ENCODE measurements at regions not wholly inside any gene's neighbourhood (a gene's known extent, or its start where the extent isn't known, plus 50 kb on each side); places are given as distances from the start of the nearest gene placed in this dataset.

DNA sequence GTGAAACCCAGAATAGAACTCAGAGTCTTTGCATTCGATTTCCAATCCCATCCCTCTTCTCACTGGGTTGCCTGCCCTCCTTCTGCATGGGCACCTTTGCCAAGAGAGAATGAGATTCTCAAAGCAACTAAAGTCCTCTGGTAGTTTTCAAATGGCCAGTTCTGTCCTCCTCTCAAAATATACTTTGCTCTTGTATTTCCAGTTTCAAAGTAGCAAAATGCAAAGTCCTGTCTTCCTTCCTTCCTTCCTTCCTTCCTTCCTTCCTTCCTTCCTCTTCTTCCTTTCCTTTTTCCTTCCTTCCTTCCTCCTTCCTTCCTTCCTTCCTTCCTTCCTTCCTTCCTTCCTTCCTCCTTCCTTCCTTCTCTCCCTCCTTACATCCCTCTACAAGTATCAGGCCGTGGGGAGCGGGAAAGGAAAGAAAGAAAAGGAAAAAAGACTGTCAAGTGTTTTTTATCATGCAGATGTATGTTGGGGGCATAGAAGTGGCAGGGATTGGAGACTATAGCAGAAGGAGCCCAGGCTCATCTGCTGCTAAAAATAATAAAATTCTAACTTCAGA, 265.2 kb downstream of the CD83 start:
- ChIA-PET CTCF (no interaction called here), POLR2A (no interaction called here), RAD21 (ENCODE audit: unreplicated experiment) (no interaction called here), SMC1A (ENCODE audit: uncharacterized antibody, unreplicated experiment) (no interaction called here)
- peak in 1 of 2 experiments; percentile 95; a peak in 2 of 4 replicates for TF ChIP-seq ETV6 (conservative IDR thresholded peaks at IDR 0.05 in 1 of 2, IDR thresholded peaks at IDR 0.05 in 1 of 2; ENCODE audit: borderline replicate concordance in 1 of 2, low read depth in 1 of 2)
- TF ChIP-seq, protein P1, sequence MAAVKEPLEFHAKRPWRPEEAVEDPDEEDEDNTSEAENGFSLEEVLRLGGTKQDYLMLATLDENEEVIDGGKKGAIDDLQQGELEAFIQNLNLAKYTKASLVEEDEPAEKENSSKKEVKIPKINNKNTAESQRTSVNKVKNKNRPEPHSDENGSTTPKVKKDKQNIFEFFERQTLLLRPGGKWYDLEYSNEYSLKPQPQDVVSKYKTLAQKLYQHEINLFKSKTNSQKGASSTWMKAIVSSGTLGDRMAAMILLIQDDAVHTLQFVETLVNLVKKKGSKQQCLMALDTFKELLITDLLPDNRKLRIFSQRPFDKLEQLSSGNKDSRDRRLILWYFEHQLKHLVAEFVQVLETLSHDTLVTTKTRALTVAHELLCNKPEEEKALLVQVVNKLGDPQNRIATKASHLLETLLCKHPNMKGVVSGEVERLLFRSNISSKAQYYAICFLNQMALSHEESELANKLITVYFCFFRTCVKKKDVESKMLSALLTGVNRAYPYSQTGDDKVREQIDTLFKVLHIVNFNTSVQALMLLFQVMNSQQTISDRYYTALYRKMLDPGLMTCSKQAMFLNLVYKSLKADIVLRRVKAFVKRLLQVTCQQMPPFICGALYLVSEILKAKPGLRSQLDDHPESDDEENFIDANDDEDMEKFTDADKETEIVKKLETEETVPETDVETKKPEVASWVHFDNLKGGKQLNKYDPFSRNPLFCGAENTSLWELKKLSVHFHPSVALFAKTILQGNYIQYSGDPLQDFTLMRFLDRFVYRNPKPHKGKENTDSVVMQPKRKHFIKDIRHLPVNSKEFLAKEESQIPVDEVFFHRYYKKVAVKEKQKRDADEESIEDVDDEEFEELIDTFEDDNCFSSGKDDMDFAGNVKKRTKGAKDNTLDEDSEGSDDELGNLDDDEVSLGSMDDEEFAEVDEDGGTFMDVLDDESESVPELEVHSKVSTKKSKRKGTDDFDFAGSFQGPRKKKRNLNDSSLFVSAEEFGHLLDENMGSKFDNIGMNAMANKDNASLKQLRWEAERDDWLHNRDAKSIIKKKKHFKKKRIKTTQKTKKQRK (IDR thresholded peaks at IDR 0.05; ENCODE audit: low read depth, low read length) = no peak
- Histone ChIP-seq H2AFZ (ENCODE audit: control insufficient read depth, low read depth, low read length) (no peak overlapping the region), H3K4me3 (no peak overlapping the region), H3K27ac (ENCODE audit: control insufficient read depth, insufficient read depth) (no peak overlapping the region), H3K4me2 (ENCODE audit: control insufficient read depth, insufficient read depth) (no peak overlapping the region), H3K9me3 (replicated peaks; ENCODE audit: control insufficient read depth, insufficient read depth, low read length) (no peaks in the 10 kb centered on the region), H3K79me2 (ENCODE audit: control insufficient read depth, insufficient read depth, low read length) (no peaks in the 10 kb centered on the region), H3K36me3 (ENCODE audit: control insufficient read depth in 2 of 2, insufficient read depth in 2 of 2, low read length in 1 of 2) (no peaks in the 10 kb centered on the region), H3K27me3 (replicated peaks in 1 of 2; ENCODE audit: control insufficient read depth in 2 of 2, insufficient read depth in 2 of 2, low read length in 1 of 2) (no peaks in the 10 kb centered on the region), H3K9ac (ENCODE audit: control insufficient read depth, insufficient read depth, low read length) (no peak overlapping the region), H3K4me1 (ENCODE audit: control insufficient read depth, insufficient read depth, low read length) (0 out of 2 replicates have a peak, but pooled peaks cover 3% of the 10 kb centered on the region), H4K20me1 (ENCODE audit: control insufficient read depth, insufficient read depth) (no peaks in the 10 kb centered on the region)
- ATAC-seq (no peak), FAIRE-seq (no peak), DNase-seq (ENCODE audit: low read depth, low spot score) (no peak)
- 69% methylated on average over 2 of the region's 3 CpGs for WGBS (ENCODE audit: insufficient coverage, insufficient replicate concordance, low lambda C conversion rate, missing lambda C conversion rate)
- no TSS peak for BruUV-seq (replicated peaks)
- intact Hi-C loops (cut with micrococcal nuclease; ENCODE audit: unreplicated experiment) (no loop called here), in situ Hi-C loops (cut with MboI) (no loop called here)

Data from GM12878 (cell line).